Jurkat, Clone E6-1 (cell line): ENCODE measurements at regions not wholly inside any gene's neighbourhood (a gene's known extent, or its start where the extent isn't known, plus 50 kb on each side); places are given as distances from the start of the nearest gene placed in this dataset.

Experiments
- DNase-seq: peaks from one replicate; pipeline ENCODE4 v3.0.0-alpha.2; 2011; ENCODE audit warnings: low read depth, low spot score
- H3K4me3 ChIP-seq: 2 replicates; pipeline ENCODE4 v1.5.1; 2011; ENCODE audit warnings: mild to moderate bottlenecking, low read length, control low read depth, moderate library complexity

DNA sequence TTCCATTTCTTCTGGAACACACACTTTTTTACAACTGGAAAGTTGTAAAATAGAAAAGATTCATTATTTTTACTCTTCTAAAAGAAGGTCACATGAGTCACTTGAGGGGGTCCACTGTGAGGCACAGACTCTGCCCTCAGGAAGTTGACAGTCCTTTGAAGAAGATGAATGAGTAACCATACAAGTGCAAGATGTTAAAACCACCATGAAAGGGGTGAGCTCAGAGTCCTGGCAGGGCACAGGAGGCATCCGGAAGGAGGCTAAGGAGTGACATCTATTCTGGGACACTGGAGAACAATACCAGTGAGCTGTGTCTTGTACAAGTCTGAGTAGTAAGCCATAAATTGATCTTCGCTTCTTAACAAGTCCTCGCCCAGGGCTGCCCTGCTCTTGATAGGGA is 126.0 kb upstream of the FRMD6 start:
- DNase-seq, result no peak
- no peak overlapping the region for H3K4me3 ChIP-seq

DNA sequence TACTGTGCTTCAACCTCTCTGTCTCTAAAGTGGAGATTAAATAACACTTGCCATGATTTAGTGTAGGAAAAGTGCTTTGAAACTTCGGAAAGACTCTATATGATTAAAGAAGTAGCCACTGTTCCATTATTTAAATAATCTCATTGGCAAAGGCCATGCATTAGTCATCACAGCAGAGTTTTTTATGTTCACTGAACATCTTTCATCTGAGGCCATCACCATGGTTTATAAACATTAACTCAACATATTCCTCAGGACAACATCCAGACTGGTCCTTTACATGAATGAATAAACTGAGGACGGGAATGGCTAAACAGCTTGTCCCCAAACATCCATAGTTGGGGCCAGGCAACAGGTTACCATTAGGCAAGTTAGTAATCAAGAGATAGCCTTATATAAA is 124.6 kb upstream of the FRMD6 start:
- DNase-seq, result no peak
- H3K4me3 ChIP-seq, result no peak overlapping the region

DNA sequence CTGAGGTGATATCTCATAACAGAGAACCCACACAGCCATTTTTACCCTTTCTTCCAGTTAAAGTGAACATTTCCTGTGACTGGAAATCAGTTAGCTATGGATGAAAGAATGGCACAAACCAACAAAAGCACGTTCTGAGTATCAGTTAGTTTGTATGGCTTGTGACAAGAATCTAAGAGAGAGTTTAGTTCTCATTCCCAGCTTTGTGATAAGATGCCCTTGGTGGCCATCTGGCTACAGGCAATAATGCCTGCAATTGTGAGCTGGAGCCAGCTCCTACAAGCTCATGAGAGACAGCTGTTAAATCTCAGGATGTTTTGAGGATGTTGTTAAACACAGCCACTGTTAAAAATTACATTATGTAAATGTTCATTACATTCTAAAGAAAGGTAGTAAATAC is 122.0 kb upstream of the FRMD6 start:
- no peak overlapping the region for H3K4me3 ChIP-seq
- DNase-seq, result no peak

DNA sequence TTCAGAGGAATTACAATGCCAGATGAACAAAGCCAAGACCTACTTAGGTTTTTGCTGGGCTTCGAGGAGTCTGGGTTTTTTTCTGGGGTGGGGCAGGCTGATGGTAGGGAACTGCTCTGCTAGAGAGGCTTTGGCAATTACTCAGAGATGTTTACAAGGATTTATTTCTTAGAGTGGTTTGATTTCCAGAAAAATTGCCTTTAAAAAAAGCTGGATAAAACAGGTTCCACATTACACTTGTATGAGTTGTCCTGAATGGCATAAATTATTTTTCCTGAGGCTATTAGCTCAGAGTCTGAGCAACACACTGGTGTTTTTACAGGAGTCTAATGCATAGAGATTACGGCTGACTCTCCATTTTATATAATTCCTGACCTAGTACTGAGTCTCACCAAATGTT is 118.5 kb upstream of the FRMD6 start:
- no peak overlapping the region for H3K4me3 ChIP-seq
- no peak for DNase-seq

DNA sequence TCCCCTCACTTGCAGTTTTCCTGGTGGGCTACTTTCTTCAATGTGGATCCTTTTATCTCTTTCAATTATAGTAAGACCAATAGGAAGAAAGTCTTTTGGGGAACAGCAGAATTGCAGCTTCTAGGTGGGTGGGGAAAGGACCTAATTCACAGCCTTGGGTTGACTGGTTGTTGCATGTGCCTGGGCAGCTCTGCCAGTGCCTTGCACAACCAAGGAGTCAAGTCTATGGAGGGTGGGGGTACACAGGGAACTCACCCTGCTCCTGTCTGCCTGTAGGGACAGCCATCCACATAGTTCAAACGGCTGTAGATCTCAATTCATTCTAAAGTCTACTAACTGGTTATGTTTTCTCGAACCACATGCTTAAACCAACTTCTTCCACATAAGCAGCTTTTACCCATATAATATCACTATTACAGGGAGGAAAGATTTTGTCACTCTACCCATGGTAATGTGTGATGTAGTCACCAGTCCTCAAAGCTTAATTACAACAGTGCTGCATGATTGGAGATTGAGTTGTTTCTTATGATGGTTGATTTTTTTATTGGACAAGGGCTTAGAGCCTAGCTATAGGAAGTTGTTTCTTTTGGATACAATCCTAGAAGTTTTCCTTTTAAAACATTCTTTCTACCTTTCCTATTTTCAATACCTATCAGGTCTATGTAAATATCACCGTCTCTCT is 117.7 kb upstream of the FRMD6 start:
- no peak overlapping the region for H3K4me3 ChIP-seq
- DNase-seq, result no peak

DNA sequence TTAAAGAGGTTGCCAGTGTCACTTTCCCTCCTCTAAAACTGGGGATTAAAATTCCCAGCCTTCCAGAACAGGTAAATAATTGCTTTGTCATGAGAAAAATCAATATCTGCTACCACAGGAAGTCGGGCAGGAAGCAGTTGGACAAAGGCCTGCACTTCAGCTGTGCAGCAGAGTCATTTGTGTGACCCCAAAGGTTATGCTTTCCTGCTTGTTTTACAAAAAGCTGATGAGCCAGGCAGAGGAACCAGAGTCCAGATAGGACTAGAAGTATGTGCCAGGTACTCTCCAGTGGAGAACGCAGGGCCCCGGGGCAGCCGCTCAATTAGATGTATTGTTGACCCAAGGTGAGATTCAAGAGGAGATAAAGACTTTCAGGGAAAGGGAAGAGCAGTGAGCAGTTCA is 117.1 kb upstream of the FRMD6 start:
- DNase-seq, result no peak
- no peak overlapping the region for H3K4me3 ChIP-seq

DNA sequence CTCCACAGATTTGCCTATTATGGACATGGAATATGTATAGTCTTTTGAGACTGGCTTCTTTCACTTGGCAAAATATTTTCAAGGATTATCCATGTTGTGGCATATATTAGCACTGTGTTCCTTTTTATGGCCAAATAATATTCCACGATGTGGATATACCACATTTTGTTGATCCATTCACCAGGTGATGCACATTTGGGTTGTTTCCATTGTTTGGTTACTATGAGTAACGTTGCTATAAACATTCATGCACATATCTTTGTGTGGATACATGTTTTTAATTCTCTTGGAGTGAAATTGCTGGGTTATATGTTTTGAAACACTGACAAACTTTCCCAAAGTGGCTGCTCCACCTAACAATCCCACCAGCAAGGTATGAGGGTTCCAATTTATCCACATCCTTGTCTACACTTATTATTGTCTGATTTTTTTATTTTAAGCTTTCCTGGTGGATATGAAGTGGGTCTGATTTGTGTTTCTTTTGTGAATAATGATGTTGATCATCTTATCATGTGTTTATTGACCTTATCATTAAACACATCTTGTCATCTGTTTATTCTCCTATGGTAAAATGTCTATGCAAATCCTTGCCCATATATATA is 116.2 kb upstream of the FRMD6 start:
- DNase-seq, result no peak

DNA sequence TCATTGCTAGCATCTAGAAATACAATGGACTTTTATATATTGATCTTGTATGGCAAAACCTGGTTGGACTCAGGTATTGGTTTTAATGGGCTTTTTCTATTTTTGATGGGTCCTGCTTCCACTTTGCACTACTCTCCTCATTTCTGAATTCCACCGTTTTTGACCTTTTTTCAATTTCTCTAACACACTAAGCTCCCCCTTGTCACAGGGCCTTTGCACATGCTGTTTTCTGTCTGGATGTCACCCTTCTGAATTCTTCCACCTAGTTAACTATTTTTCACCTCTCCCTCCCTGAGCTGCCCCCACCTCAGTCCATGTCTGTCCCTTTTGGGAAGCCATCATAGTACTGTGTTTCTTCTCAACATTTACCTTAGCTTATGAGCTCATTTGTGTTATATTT is 112.7 kb upstream of the FRMD6 start:
- DNase-seq, result no peak
- no peak overlapping the region for H3K4me3 ChIP-seq

More for the DNA sequence above, 116.2 kb upstream of the FRMD6 start:
- H3K4me3 ChIP-seq, result no peak overlapping the region

DNA sequence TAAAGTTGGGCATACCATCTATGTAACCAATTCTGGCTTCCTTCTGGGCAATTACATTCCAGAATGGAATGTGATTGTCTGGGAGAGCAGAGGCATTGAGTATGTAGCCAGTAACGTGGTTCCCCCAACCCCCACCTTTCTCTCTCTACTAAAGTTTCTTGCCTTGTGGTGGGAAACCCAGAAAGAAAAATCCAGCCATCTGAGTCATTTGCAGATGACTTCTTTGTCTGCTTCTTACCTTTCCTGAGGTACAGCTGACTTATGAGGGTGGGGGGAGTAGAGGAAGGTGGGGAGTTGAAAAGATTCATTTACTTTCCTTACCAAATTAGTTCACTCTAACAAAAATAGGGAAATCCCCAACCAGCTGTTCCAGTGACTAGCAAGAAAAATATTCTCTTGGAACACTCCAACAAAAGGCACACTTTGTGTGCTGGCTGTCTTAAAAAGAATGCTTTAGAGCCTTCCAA is 112.1 kb upstream of the FRMD6 start:
- no peak overlapping the region for H3K4me3 ChIP-seq
- DNase-seq, result no peak

DNA sequence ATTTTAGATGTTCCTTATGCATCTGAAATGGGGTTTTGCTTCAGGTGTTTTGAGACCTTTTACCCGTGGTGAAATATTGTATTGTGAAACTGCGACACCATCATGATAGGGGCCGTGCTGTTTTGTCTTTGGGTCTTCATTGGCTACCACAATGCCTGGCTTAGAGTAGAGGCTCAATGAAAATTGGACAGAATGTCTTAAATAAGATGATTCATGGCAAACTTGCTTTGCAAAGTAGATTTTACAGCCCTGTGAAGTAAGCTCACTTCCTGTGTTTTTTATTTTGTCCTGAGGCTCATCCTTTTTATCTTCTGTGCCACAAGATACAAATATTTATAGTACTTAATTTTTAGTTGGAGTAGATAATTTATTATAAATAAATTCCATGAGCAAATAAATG is 111.3 kb upstream of the FRMD6 start:
- no peak for DNase-seq
- no peak overlapping the region for H3K4me3 ChIP-seq

DNA sequence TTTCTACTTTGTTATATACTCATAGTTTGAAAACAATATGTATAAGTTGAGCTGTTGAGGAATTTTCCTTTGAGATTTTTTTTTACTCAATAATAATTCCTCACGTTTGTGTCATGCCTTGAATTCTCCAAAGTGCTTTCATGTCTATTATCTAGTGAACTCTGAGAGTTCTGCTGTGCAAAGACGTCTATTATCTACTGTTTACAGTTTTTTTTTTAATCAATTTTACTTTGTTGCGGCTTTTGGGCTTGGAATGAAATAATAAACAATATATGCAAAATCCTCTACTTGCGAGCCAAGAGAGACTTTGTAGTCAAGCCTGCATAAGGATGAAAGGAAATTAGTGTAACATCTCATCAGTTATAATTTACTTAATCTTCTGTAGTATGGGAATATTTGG is 107.2 kb upstream of the FRMD6 start:
- no peak for DNase-seq
- H3K4me3 ChIP-seq, result no peak overlapping the region

DNA sequence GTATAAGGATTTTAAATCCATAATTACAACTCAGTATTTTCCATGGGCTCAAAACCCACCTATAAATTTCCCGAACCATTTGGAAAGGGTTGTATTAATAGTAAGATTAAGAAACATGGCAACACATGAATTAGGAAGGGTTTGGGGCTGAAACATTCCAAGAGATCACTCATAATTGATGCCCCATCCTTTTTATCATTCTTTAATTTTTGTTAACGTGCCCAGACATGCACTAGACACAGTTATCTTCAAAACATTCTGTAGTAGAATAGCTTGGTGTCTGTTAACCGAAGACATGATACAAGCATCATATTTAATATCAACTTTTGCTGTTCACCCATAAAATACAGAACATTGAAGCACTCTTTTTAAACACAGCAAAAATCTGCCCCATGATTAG is 106.8 kb upstream of the FRMD6 start:
- DNase-seq, result no peak

DNA sequence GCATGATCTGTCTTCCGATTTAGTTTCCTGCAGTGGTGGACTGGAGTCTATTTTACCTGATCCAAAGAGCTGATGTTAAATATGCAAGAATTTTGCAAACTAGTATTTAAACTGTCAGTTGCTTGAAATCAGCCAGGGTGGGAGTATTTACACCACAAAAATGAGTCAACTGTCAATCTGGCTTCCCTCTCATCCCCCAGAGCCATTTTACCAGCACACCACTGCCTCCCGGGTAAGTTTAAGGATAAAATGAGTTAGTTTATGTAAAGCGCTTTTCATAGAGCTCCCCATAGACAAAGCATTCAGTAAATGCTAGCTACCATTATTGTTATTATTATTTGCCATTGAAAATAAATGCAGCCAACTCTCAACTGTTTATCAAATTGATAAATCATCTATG is 106.3 kb upstream of the FRMD6 start:
- no peak overlapping the region for H3K4me3 ChIP-seq

More for the DNA sequence above, 106.8 kb upstream of the FRMD6 start:
- H3K4me3 ChIP-seq, result no peak overlapping the region

DNA sequence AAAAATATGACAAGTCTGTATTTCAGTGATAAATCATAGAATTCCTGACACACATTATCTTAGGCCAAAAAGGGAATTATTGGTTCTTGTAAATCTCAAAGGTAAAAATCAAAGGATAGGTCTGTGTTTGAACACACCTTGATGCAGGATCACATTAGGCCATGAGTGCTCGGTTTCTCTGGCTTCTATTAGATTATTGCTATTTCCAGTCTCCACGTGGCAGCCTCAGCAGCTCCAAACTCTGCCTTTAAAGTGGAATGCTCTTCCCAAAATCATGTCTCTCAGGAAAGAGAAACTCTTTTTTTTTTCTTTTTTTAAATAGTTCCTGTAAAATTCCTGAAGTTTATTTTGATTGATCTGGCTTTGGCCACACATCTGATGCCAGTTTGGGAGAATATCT is 105.6 kb upstream of the FRMD6 start:
- no peak overlapping the region for H3K4me3 ChIP-seq
- no peak for DNase-seq

More for the DNA sequence above, 106.3 kb upstream of the FRMD6 start:
- no peak for DNase-seq

DNA sequence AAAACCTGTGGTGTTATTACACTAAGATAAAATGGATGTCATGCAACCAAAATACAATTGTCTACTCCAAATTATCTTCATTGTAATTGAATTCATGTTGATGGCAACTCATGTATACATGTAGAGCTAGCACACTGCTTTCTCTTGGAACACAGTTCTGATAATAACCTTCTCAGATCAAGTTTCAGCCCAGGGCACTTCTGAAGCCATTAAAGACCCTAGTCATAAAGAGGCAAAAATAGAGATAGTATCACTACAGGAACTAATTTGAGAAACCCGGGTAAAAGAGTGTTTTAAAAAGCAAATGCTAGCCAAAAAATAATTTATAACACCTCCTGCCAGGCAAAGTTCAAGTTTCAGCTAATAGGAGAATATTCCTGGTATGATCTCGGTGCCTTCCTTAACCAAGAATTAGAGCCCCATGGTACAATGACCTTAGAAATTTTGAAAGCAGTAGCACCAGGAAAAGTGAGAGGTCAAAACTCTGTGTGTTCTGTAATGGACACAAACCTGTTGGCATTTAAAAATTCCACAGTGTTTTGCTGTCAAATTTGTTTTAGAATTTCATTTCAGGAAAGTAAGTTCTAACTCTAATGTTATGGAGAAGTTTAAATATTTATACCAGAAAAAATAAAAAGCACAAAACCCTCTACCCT is 105.0 kb upstream of the FRMD6 start:
- no peak overlapping the region for H3K4me3 ChIP-seq
- no peak for DNase-seq

DNA sequence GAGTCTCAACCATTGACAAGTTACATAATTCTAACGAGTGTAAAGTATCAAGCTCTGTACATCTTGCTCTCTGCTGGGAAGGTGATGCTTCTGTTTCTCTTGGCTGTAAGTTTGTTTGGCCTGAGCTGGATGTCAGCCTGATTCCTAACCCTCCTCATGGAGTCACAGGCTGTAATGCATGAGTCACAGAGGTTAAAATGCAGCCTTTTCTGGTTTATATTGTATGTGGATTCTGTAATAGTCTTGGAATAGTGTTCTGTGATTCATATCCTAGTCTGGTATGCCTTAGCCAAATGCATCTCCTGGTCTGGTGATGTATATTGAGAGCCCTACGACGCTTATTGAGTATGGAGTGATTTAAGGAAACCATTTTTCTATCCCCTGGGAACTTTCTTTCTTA is 104.5 kb upstream of the FRMD6 start:
- H3K4me3 ChIP-seq, result no peak overlapping the region
- no peak for DNase-seq

DNA sequence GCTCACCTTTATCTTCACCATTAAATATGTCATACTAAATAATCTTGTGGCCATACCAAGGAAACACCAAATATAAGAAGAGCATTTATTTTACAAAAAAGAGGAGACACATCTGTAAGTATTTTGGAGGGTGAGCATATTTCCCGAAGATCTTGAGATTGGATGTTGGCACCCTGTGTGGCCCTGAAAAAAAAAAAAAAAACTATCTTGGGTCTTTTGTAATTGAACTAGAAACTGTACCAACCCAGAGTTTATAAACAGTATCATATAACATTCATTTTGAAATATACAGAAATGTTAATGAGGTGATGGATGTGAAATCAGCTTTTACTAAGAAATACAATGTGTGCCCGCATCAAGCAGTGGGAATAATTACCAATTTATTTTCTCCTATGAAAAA is 104.0 kb upstream of the FRMD6 start:
- H3K4me3 ChIP-seq, result no peak overlapping the region
- no peak for DNase-seq

DNA sequence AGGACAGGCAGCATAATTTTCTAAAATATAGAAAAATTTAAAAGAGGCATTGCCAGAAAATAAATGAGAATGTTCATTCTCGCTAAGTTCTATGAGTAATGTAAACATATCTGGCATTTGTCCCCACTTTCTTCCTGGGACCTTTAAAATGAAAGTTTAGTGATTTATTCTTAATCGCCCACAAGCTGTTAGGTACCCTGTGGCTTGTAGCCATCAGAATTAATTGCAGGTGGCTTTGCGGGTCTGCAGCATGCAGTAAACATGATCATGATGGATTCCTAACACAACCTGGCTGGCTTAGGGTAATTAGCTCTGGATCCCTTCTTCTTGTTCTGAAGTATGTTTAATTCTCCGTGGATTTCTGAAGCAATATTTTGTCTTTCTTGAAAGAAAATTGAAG is 103.5 kb upstream of the FRMD6 start:
- DNase-seq, result no peak
- H3K4me3 ChIP-seq, result no peak overlapping the region

DNA sequence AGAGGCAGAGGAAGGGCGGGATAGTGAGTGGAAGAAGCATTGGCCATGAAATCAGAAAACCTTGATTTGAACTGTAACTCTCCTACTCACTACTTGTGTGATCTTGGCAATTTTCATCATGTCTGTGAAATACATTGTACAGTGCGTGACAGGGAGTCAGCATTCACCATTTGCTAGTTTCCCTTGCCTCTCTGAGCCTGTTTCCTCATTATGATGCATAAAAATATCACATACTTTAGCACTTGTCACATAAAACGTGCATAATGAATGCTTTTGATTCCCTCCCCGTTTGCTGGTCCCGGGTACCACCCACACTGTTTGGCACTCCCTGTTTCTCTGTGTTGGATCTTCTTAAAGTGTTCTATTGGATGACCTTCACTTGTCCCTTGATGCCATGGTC is 101.1 kb upstream of the FRMD6 start:
- DNase-seq, result no peak

DNA sequence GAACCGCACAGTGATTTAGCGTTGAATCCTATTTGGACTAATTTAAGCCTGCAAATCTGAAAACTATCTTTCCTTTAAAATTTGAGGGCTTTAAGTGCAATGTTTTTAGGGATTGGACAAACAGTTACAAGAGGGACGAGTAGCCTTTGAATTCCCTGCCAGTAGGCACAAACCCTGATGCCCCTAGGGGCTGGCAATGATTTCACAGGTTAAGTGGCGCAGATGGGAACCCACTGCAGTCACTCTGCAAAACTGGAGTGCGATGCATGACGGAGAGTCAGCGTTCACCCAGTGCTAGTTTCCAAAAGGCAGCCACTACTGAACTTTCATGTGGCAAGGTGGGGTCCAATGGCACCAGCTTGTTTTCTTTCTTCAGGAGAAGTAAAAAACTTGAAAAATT is 99.4 kb upstream of the FRMD6 start:
- DNase-seq, result no peak
- no peak overlapping the region for H3K4me3 ChIP-seq

More for the DNA sequence above, 101.1 kb upstream of the FRMD6 start:
- H3K4me3 ChIP-seq, result no peak overlapping the region
